ENCODE measurements at regions not wholly inside any gene's neighbourhood (a gene's known extent, or its start where the extent isn't known, plus 50 kb on each side); places are given as distances from the start of the nearest gene placed in this dataset.
"Not testable (repeated sequence)": the region's sequence is repeated elsewhere in the genome, so short reads cannot be mapped to it uniquely, and the experiment has no call there.

DNA sequence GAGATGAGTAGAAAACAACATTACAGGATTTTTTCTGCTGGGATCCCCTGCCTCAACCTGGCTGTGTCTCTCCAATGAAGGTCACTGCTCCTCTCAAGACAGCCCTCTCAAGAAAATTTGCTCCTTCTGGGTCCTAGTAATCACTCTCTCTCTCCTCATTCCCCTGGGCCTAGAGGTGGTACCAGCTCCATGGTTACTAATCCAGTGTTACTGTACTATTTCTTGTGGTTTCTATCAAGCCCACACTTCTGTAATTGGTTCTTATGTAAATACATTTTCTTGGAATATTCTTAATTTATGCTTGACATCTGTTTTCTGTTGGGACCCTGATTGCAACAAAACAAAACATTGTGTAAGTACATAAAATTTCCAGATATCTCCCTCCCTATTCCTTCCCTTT lies 123.8 kb upstream of the RORB start:
- FAIRE-seq = no peak

DNA sequence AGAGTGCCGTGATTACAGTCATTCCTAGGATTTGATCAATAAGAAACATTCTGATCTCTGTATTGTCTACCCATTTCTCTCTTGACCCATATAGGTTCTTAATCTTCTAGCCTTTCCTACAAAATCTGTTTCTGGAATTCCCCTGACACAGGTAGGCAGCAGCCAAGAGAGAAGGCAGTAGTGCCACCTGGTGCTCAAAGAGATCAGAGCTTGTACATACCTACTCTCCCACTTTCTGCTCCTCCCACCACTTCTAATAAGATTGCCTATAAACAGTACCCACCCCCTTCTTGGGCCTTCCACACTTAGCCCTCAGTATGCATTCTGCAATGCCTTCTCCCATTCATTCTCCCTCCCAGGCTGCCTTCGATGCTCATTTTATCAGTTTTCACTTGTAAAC lies 117.4 kb upstream of the RORB start:
- FAIRE-seq = no peak

DNA sequence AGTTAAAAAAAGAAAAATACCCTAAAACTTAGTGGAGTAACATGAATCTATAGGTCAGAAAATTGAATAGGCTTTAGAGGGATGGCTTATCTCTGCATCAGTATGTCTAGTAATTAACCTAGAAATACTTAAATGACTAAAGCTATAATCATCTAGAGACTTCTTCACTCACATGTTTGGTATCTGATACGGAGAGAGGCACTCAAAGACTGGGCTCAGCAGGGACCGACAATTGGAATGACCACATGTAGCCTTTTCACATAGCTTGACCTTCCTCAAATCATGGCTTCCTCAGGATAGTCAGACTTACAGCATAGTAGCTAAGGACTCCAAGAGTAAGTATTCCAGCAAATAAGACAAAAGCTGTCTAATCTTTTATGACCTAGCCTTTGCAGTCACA lies 105.3 kb upstream of the RORB start:
- FAIRE-seq = no peak

DNA sequence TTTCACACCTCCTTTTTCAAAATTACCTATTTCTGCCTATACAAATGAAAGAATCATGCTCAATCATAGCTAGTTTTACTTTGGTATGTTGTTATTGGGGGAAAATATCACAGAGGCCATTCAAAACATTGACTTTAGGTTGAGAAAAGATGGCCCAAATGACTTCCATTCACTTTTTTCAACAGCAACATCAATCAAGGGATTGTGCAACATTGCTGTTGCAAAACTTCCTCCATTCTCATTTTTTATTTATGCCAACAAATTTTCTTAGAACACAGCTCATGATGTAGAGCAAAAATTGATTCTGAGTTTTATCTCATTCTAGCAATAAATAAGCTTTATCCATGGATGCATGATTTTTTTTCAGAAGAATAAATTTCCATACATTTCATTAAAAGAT lies 93.6 kb upstream of the RORB start:
- no peak for FAIRE-seq

DNA sequence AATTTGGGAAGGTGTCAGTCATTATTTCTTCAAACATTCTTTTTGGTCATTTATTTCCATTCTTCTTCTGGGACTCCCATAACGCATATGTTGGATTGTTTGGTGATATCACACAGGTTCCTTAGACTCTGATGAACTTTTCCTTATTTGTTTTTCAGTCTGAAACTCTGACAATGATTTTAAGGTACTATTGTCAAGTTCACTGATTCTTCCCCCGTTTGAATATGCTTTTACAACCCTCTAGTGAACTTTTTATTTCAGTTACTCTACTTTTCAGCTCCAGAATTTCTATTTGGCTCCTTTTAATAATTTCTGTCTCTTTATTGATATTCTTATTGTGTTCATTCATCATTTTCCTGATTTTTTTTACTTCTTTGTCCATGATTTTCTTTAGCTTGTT lies 92.5 kb upstream of the RORB start:
- FAIRE-seq = no peak

DNA sequence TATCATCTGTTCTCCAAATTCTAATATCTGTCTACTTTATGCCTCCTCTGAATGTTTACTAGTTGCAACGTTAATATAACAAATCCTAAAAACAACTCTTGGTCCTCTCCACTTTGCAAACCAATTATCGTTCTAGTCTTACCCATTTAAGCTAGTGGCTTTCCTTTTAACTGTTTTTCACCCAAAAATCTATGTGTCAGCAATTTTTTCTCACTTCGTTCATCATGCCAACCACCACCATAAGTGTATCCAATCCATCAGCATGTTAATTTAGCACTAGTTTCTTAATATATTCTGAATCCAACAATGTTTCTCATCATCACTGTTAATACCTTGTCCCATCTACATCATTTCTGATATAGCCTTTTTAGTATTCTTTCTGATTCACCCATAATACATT lies 90.0 kb upstream of the RORB start:
- FAIRE-seq = no peak

DNA sequence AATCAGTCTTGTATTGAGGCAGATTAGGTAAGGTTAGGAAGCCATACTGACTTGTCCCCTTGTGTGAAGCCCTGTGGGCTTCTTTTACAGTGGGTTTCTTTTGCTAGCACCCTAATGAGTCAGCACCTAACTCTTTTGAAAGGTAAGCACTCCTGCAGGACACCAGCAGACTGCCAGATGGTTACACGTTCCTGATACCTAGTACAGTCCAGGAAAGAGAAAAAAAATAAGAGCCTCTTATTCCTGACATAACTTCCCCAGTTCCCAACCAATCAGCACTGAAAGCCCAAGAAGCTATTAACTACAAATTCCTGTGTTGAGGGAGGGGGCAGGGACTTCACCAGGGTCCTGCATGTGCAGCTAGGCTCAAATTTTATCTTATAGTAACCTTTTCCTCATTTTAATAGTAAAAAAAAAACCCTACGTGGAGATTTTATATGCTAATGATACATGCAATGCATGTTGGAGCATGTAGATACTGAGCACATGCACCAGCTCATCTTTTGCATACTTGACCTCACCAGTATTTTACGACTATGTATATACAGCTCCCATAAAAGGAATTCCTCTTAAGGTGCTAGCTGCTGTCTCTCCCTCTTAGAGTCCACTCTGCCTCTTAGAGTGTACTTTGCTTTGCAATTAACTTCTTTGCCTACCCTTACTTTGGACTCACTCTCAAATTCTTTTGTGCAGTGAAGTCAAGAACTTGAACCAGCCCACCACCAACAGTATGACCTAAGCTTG lies 84.7 kb upstream of the RORB start:
- FAIRE-seq = no peak

DNA sequence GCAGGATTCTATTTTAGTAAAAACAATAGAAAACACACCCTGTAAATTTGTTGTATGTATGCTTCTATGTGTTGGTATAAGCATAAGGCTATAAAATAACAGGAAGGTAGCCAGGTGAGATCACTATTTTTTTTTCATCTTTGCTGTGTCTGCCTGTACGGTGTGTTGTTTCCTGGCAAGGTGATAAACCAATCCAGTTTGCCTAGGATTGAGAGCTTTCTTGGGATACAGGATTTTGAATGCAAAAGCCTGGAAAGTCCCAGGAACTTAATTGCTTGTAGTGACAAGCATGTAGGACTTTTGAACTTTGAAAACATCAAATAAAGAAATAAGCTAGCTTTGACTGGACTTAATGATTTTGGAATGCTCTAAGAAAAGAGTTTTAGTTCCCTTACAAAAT lies 83.3 kb upstream of the RORB start:
- FAIRE-seq = no peak

DNA sequence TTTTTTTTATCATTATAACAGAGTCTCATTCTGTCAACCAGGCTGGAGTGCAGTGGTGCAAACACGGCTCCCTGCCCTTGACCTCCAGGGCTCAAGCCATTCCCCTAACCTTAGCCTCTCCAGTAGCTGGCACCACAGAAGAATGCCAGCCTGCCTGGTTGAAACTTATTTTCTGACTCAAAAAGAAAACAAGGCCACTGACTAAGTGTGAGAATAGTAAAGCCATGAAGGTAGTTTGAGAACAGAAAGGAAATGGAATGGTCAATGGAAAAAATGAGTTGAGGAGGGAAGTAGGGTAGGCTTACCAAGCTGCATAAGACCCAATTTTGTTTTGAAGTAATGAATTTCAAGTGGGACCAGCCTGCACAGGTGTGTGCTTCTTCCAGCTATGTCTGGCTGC lies 82.8 kb upstream of the RORB start:
- FAIRE-seq = no peak

DNA sequence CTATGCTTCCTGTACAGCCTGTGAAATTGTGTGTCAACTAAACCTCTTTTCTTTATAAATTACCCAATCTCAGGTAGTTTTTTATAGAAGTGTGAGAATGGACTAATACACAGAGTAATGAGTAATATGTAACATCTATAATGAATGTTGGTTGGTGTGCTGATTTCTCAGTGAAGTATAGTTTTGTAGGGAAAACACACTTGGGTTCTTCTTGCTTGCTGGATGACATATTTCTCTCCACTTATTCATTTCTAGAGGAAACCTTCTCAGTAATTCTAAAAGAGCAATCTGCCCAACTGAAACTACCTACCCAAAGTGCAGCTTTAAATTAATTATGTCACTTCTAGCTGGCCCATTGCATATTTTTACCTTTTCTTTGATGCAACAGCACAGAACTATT lies 81.1 kb upstream of the RORB start:
- FAIRE-seq = no peak

DNA sequence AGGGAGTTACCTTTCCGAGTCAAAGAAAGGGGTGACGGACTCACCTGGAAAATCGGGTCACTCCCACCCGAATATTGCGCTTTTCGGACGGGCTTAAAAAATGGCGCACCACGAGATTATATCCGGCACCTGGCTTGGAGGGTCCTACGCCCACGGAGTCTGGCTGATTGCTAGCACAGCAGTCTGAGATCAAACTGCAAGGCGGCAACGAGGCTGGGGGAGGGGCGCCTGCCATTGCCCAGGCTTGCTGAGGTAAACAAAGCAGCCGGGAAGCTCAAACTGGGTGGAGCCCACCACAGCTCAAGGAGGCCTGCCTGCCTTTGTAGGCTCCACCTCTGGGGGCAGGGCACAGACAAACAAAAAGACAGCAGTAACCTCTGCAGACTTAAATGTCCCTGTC lies 72.6 kb upstream of the RORB start:
- FAIRE-seq = not testable (repeated sequence)

DNA sequence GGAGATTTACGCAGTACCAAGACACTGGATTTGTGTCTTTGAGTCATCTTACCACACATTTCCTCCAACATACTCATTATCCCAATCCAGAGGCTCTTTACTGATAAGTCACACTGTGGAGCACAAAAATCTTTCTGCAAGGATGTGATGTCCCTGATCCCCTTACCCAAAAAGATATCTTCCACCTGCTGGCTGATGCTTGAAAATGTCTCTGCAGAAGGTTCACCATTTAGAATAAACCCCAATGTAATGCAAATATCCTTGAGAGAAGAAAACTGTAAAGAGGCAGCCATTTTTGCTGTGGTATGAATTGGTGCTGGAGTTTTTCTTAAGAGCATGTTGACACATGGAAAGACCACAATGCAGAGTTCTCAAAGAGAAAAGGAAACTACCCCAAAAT lies 65.7 kb upstream of the RORB start:
- no peak for FAIRE-seq

DNA sequence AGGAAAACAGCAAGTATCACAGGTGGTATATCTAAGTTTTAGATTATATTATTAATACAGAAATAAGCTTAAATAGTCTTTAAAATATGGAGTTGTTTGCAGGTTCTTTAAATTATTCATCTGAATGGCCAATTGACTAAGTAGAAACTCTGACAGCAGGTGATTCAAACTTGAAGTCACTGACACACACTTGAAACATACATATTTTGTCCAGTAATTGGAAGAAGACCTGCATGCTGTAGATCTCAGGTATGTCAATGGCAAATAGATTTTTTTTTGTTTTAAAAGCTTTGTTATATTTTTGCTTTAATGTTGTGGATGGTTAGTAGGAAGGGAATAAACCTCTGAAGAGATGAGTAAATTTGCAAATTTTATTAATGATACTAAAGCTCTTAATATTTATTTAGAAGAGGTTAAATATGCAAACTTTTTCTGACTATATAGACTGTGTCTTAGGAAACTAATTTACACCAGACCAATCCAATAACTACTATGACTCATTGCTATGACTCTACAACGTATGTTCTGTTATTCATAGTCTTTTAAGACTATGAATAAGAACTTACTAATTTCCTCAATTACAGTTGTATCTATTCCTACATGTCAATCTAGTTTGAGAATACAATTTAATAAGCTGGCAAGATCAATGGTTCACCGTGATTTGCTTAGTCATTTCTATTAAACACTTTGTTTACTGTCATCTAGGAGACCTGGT lies 53.9 kb upstream of the RORB start:
- no peak for FAIRE-seq

DNA sequence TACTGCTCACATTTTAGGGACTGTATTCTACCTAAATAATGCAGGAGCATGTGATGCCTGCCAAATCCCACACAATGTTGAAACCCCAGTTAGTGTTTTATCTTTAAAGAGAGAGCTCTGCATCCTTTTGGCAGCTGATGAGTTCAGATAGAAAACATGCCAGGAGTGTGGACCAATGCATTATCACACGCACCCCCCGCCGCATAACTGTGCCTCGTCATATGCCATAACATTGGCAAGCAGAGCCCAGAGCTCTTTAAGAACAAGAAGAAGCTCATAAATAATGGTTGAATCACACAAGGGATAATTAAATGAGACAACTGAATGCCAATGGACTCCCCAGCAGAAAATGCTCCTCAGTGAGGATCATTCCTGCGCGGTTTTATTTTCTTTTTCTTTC lies 52.8 kb upstream of the RORB start:
- no peak for FAIRE-seq
